ENCODE measurements at regions not wholly inside any gene's neighbourhood (a gene's known extent, or its start where the extent isn't known, plus 50 kb on each side); places are given as distances from the start of the nearest gene placed in this dataset.

GRCh38 chr2:139237023-139237422 is 456.8 kb upstream of the NXPH2 start:
- TF ChIP-seq POLR2A (IDR thresholded peaks at IDR 0.05), result no peak
- TF ChIP-seq, protein P1, sequence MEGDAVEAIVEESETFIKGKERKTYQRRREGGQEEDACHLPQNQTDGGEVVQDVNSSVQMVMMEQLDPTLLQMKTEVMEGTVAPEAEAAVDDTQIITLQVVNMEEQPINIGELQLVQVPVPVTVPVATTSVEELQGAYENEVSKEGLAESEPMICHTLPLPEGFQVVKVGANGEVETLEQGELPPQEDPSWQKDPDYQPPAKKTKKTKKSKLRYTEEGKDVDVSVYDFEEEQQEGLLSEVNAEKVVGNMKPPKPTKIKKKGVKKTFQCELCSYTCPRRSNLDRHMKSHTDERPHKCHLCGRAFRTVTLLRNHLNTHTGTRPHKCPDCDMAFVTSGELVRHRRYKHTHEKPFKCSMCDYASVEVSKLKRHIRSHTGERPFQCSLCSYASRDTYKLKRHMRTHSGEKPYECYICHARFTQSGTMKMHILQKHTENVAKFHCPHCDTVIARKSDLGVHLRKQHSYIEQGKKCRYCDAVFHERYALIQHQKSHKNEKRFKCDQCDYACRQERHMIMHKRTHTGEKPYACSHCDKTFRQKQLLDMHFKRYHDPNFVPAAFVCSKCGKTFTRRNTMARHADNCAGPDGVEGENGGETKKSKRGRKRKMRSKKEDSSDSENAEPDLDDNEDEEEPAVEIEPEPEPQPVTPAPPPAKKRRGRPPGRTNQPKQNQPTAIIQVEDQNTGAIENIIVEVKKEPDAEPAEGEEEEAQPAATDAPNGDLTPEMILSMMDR (IDR thresholded peaks at IDR 0.05), result no peak

Measured in testis (tissue), 2 donors.